ENCODE measurements at regions not wholly inside any gene's neighbourhood (a gene's known extent, or its start where the extent isn't known, plus 50 kb on each side); places are given as distances from the start of the nearest gene placed in this dataset.

GRCh38 chr5:130286971-130287370 is 382.7 kb downstream of the CHSY3 start:
- ATAC-seq (ENCODE audit: low read depth) (no peak), DNase-seq (no peak)
- Mint-ChIP-seq H3K27ac (no peak overlapping the region), H3K9me3 (peaks cover 2% of the 10 kb centered on the region), H3K4me1 (no peaks in the 10 kb centered on the region), H3K4me3 (no peak overlapping the region), H3K27me3 (no peaks in the 10 kb centered on the region), H3K36me3 (ENCODE audit: low read depth) (no peaks in the 10 kb centered on the region)
- POLR2A ChIA-PET: no interaction called here
- CTCF ChIA-PET: no interaction called here
- TF ChIP-seq, protein P1, sequence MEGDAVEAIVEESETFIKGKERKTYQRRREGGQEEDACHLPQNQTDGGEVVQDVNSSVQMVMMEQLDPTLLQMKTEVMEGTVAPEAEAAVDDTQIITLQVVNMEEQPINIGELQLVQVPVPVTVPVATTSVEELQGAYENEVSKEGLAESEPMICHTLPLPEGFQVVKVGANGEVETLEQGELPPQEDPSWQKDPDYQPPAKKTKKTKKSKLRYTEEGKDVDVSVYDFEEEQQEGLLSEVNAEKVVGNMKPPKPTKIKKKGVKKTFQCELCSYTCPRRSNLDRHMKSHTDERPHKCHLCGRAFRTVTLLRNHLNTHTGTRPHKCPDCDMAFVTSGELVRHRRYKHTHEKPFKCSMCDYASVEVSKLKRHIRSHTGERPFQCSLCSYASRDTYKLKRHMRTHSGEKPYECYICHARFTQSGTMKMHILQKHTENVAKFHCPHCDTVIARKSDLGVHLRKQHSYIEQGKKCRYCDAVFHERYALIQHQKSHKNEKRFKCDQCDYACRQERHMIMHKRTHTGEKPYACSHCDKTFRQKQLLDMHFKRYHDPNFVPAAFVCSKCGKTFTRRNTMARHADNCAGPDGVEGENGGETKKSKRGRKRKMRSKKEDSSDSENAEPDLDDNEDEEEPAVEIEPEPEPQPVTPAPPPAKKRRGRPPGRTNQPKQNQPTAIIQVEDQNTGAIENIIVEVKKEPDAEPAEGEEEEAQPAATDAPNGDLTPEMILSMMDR (IDR thresholded peaks at IDR 0.05): no peak
- intact Hi-C loops (cut with micrococcal nuclease): no loop called here

DNA sequence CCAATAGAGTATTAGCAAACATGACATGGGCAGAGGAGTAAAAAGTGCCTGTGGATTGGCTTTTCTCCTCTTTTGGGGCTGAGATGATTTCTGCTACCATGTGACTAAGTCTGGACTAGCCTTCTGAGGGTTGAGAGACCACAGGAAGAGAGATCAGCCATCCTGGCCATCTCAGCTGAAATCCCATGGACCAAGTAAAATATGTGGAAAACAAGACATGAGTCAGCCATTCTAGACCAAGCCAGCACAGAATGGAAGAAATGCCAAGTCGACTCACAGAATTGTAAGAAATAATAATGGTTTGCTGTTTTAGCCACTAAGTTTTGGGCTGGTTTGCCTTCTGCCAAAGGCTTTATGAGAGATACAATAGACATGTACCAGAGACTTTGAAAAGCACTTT is 377.8 kb downstream of the CHSY3 start:
- Mint-ChIP-seq H3K9me3 (peaks cover 2% of the 10 kb centered on the region), H3K27me3 (no peaks in the 10 kb centered on the region), H3K4me3 (no peak overlapping the region), H3K4me1 (no peaks in the 10 kb centered on the region), H3K27ac (no peak overlapping the region), H3K36me3 (ENCODE audit: low read depth) (no peaks in the 10 kb centered on the region)
- intact Hi-C loops (cut with micrococcal nuclease): no loop called here
- ChIA-PET CTCF (no interaction called here), POLR2A (no interaction called here)
- ATAC-seq (ENCODE audit: low read depth): no peak
- TF ChIP-seq, protein P1 (IDR thresholded peaks at IDR 0.05): no peak
- DNase-seq: no peak

DNA sequence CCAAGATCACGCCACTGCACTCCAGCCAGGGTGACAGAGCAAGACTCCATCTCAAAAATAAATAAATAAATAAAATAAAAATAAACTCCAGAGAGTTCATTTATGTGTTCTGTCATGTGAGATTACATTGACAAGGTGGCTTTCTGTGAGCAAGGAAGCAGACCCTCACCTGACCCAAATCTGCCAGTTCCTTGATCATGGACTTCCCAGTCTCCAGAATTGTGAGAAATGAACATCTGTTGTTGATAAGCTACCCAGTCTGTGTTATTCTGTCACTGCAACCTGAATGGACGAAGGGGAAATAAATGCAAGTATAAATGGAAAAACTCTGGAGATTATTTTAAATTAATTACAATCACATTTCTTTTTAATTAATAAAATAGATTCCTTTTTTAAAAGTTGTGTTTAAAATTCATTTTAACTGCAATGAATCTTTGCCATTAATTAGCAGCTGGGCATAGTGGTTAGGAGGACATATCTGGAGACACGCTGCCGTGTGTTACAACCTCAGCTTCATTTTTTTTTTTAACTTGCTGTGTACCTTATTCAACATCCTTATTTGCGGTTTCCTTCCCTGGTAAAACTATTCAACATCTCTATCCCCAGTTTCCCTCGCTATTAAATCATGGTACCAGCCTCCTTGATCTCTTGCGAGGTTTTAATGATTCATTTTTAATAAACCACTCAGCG is 376.4 kb downstream of the CHSY3 start:
- peaks cover 2% of the 10 kb centered on the region for H3K9me3 Mint-ChIP-seq
- no peaks in the 10 kb centered on the region for H3K36me3 Mint-ChIP-seq (ENCODE audit: low read depth)
- ChIA-PET POLR2A (no interaction called here), CTCF (no interaction called here)
- H3K27me3 Mint-ChIP-seq: no peaks in the 10 kb centered on the region
- ATAC-seq (ENCODE audit: low read depth): no peak
- H3K4me3 Mint-ChIP-seq: no peak overlapping the region
- no peak for DNase-seq
- intact Hi-C loops (cut with micrococcal nuclease): no loop called here
- H3K4me1 Mint-ChIP-seq: no peaks in the 10 kb centered on the region
- no peak overlapping the region for H3K27ac Mint-ChIP-seq
- TF ChIP-seq, protein P1 (IDR thresholded peaks at IDR 0.05): no peak

GRCh38 chr5:130279386-130279785 is 375.1 kb downstream of the CHSY3 start:
- Mint-ChIP-seq H3K27me3 (no peaks in the 10 kb centered on the region), H3K4me1 (no peaks in the 10 kb centered on the region), H3K4me3 (no peak overlapping the region), H3K27ac (no peak overlapping the region), H3K36me3 (ENCODE audit: low read depth) (no peaks in the 10 kb centered on the region), H3K9me3 (no peaks in the 10 kb centered on the region)
- ChIA-PET POLR2A (no interaction called here), CTCF (no interaction called here)
- intact Hi-C loops (cut with micrococcal nuclease): no loop called here
- TF ChIP-seq, protein P1 (IDR thresholded peaks at IDR 0.05): no peak
- DNase-seq (no peak), ATAC-seq (ENCODE audit: low read depth) (no peak)

- no peaks in the 10 kb centered on the region for H3K27me3 Mint-ChIP-seq
- H3K27ac Mint-ChIP-seq: no peak overlapping the region
- H3K9me3 Mint-ChIP-seq: no peaks in the 10 kb centered on the region
- H3K4me3 Mint-ChIP-seq: no peak overlapping the region
- TF ChIP-seq, protein P1 (IDR thresholded peaks at IDR 0.05): no peak
- H3K4me1 Mint-ChIP-seq: no peaks in the 10 kb centered on the region
- intact Hi-C loops (cut with micrococcal nuclease): no loop called here
- no peak for DNase-seq
- no peaks in the 10 kb centered on the region for H3K36me3 Mint-ChIP-seq (ENCODE audit: low read depth)
- ChIA-PET CTCF (no interaction called here), POLR2A (no interaction called here)
- ATAC-seq (ENCODE audit: low read depth): no peak
Observed at GRCh38 chr5:130278136-130278535, 373.9 kb downstream of the CHSY3 start.

Data from activated B cell treated with CpG ODN at 0.5 μM for 24 hours (primary cell).